ENCODE measurements at regions not wholly inside any gene's neighbourhood (a gene's known extent, or its start where the extent isn't known, plus 50 kb on each side); places are given as distances from the start of the nearest gene placed in this dataset.

DNA sequence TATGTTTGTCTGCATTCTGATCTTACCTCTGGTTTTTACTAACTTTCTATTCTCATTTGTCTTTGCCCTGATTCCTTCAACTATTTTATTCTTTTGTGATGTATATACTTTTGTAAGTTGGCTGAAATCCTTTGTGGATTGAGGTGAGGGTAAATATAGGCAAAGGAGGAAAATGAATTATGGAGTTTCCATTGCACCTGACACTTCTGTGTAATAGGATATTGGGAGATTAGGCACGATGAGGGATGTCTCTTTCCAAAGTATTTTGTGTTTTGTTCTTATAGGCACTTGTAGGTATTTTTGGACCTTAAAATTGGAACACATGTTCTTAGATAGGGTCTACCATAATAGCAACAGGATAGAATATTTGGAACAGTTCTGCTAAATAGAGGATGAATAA is 76.4 kb downstream of the HRH4 start:
- H3K9me3 ChIP-seq, result no peaks in the 10 kb centered on the region
- no peak for ATAC-seq (ENCODE audit: insufficient number of reproducible peaks, low FRiP score, low read depth)
- TF ChIP-seq, protein P1, sequence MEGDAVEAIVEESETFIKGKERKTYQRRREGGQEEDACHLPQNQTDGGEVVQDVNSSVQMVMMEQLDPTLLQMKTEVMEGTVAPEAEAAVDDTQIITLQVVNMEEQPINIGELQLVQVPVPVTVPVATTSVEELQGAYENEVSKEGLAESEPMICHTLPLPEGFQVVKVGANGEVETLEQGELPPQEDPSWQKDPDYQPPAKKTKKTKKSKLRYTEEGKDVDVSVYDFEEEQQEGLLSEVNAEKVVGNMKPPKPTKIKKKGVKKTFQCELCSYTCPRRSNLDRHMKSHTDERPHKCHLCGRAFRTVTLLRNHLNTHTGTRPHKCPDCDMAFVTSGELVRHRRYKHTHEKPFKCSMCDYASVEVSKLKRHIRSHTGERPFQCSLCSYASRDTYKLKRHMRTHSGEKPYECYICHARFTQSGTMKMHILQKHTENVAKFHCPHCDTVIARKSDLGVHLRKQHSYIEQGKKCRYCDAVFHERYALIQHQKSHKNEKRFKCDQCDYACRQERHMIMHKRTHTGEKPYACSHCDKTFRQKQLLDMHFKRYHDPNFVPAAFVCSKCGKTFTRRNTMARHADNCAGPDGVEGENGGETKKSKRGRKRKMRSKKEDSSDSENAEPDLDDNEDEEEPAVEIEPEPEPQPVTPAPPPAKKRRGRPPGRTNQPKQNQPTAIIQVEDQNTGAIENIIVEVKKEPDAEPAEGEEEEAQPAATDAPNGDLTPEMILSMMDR (IDR thresholded peaks at IDR 0.05), result no peak
- H3K4me3 ChIP-seq, result no peak overlapping the region
- no peaks in the 10 kb centered on the region for H3K36me3 ChIP-seq
- no peaks in the 10 kb centered on the region for H3K4me1 ChIP-seq (ENCODE audit: control insufficient read depth in 1 of 2, low read depth in 2 of 2)
- H3K27ac ChIP-seq, result no peak overlapping the region
- no peaks in the 10 kb centered on the region for H3K27me3 ChIP-seq (replicated peaks; ENCODE audit: insufficient read depth)
- no peak for DNase-seq (ENCODE audit: low spot score)

DNA sequence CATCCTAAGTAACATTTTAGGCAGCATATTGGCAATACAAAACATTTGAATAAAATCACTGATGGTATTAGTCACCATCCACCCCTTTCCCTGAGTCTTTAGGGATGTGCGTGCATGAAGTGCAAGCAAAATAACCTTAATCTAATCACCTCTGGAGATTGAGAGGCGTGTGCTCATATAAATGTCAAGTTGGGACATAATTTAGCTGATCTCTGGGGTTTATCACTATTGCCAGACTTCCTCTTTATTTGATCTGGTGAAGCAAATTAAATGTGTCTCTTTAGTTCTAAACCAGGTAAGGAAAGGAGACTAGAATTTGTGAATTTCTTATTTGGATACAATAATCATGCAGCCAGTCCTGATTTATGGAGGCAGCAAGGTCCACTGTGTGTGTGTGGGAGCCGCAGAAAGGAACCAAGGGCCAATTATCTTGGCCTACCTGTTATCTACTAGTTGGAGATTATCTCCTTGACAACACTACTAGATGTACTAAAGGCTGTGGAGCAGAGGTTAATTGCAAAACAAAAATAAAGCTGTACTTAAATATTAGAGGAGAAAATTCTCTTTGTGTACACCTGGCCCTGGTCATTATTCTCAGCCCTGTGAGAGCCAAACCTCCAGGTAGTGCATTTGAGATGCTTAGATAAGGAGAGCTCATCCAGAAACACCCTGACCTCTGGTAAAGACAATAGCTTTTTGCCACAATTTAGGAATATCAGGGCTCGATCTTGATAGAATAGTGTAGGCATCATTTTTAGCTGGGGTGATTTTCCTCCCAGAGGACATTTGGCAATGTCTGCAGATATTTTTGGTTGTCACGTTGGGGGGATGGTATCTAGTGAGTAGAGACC is 78.2 kb downstream of the HRH4 start:
- no peak overlapping the region for H3K27ac ChIP-seq
- TF ChIP-seq, protein P1 (IDR thresholded peaks at IDR 0.05), result no peak
- no peaks in the 10 kb centered on the region for H3K9me3 ChIP-seq
- H3K4me3 ChIP-seq, result no peak overlapping the region
- ATAC-seq (ENCODE audit: insufficient number of reproducible peaks, low FRiP score, low read depth) (no peak), DNase-seq (ENCODE audit: low spot score) (no peak)
- no peaks in the 10 kb centered on the region for H3K36me3 ChIP-seq
- no peaks in the 10 kb centered on the region for H3K4me1 ChIP-seq (ENCODE audit: control insufficient read depth in 1 of 2, low read depth in 2 of 2)
- H3K27me3 ChIP-seq (replicated peaks; ENCODE audit: insufficient read depth), result no peaks in the 10 kb centered on the region

DNA sequence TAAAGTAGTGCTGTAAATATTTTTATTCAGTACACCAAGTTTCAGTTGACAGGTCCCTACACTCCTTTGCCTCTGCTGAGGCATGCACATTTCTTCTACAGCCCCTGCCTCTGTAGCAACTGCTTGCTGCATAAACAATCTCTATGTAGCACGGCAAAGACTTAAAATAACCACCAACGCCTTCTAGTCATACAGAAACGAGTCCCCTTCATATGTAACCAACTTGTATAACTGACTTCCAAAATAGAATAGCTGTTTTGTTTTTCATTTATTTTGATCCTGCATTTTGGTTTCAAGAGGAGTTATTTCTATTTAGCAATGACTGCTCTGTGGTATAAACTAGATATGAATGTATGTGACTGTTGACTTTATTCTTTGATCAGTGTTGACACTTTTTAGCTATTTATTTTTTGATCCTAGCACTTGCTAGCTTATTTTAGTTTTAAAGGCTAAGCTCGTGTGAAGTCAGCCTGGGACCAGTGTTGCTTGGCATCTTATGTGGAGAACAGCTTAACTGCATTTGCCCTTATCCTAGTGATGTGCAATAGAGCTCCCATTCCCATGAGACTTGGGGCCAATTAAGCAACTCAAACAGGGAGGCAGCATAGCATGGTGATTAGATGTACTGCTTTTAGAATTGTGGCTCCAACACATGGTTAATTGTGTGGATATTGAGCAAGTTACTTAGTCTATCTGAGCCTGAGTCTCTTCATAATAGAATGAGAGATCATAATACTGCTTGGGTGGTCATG is 79.6 kb downstream of the HRH4 start:
- H3K9me3 ChIP-seq, result no peaks in the 10 kb centered on the region
- H3K27ac ChIP-seq, result no peak overlapping the region
- H3K27me3 ChIP-seq (replicated peaks; ENCODE audit: insufficient read depth), result no peaks in the 10 kb centered on the region
- H3K4me3 ChIP-seq, result no peak overlapping the region
- TF ChIP-seq, protein P1 (IDR thresholded peaks at IDR 0.05), result no peak
- ATAC-seq (ENCODE audit: insufficient number of reproducible peaks, low FRiP score, low read depth) (no peak), DNase-seq (ENCODE audit: low spot score) (no peak)
- no peaks in the 10 kb centered on the region for H3K36me3 ChIP-seq
- H3K4me1 ChIP-seq (ENCODE audit: control insufficient read depth in 1 of 2, low read depth in 2 of 2), result no peaks in the 10 kb centered on the region

DNA sequence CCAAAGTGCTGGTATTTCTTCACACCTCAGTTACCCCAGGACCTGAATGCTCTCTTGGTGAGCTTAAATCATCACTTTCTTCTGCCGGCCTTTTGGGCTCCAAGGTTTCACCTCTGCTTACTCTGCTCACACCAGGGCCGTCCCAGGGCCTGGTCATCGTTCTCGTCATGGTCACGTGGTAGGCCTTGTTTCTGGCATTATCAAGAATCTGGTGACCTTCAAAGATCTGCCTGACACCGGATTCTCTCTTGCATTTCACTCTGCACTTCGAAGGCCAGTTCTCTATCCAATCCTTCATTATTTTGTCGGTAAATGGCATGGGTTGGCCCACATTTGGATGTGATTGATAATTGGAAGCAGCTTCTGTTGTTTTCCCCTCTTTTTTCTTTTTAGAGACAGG is 80.5 kb downstream of the HRH4 start:
- Histone ChIP-seq H3K27me3 (replicated peaks; ENCODE audit: insufficient read depth) (no peaks in the 10 kb centered on the region), H3K4me1 (ENCODE audit: control insufficient read depth in 1 of 2, low read depth in 2 of 2) (no peaks in the 10 kb centered on the region), H3K36me3 (no peaks in the 10 kb centered on the region), H3K9me3 (no peaks in the 10 kb centered on the region), H3K27ac (no peak overlapping the region), H3K4me3 (no peak overlapping the region)
- ATAC-seq (ENCODE audit: insufficient number of reproducible peaks, low FRiP score, low read depth), result no peak
- no peak for DNase-seq (ENCODE audit: low spot score)
- TF ChIP-seq, protein P1 (IDR thresholded peaks at IDR 0.05), result no peak

DNA sequence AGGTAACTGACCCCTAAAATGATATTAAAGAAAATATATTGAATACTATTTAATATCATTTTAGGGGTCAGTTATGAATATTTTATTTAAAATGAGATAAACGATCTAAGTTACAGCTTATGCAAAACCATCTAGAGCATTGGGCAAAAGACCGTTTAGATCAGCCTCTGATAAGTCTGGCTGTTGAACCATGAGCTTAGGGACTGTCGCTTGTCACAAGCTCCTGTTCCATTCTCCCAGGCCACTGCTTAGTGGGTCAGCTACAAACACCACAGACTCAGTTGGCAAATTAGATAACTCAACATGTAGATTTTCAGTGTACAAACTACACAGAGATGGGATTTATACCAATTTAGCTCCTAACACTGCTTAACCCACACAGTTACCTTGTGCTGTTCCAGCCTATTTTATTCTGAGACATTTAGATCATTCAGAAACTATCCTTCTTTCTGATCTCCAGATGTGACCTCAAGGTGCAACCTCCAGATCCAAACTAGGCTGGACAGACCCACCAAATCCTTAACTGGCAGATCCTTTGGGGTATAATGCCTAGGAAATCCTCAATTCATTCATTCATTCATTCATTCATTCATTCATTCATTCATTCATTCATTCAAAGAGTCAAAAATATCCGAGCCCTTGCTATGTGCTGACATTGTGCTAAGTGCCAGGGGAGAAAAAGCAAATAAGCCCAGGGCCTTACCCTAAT is 82.8 kb downstream of the HRH4 start:
- Histone ChIP-seq H3K4me3 (no peak overlapping the region), H3K4me1 (ENCODE audit: control insufficient read depth in 1 of 2, low read depth in 2 of 2) (no peaks in the 10 kb centered on the region), H3K27ac (no peak overlapping the region), H3K27me3 (replicated peaks; ENCODE audit: insufficient read depth) (no peaks in the 10 kb centered on the region), H3K9me3 (no peaks in the 10 kb centered on the region), H3K36me3 (no peaks in the 10 kb centered on the region)
- DNase-seq (ENCODE audit: low spot score) (no peak), ATAC-seq (ENCODE audit: insufficient number of reproducible peaks, low FRiP score, low read depth) (no peak)
- TF ChIP-seq, protein P1 (IDR thresholded peaks at IDR 0.05), result no peak

All from thoracic aorta (tissue), 2 donors.